GM19043 (cell line): ENCODE measurements at regions not wholly inside any gene's neighbourhood (a gene's known extent, or its start where the extent isn't known, plus 50 kb on each side); places are given as distances from the start of the nearest gene placed in this dataset.
"Not testable (repeated sequence)": the region's sequence is repeated elsewhere in the genome, so short reads cannot be mapped to it uniquely, and the experiment has no call there.

Experiments
- ATAC-seq: cut with Tn5 transposase; IDR thresholded peaks from one replicate; pipeline ENCODE4 v1.9.1; 2021; ENCODE audit warnings: low read depth; ENCODE audit not compliant: unreplicated experiment

- no peak for ATAC-seq
Observed at GRCh38 chr6:93859971-93860370, 440.6 kb upstream of the EPHA7 start.

GRCh38 chr6:93858213-93858612, 438.9 kb upstream of the EPHA7 start:
- ATAC-seq = no peak

GRCh38 chr6:93849857-93850256, 430.5 kb upstream of the EPHA7 start:
- no peak for ATAC-seq

- no peak for ATAC-seq
Observed at GRCh38 chr6:93848031-93848742, 428.8 kb upstream of the EPHA7 start.

- ATAC-seq = no peak
Observed at GRCh38 chr6:93842178-93842577, 422.8 kb upstream of the EPHA7 start.

GRCh38 chr6:93835451-93836145, 416.2 kb upstream of the EPHA7 start:
- not testable (repeated sequence) for ATAC-seq

GRCh38 chr6:93835026-93835425, 415.7 kb upstream of the EPHA7 start:
- not testable (repeated sequence) for ATAC-seq

GRCh38 chr6:93833326-93833725, 414.0 kb upstream of the EPHA7 start:
- not testable (repeated sequence) for ATAC-seq

- not testable (repeated sequence) for ATAC-seq
Observed at GRCh38 chr6:93829757-93830156, 410.4 kb upstream of the EPHA7 start.

- ATAC-seq = no peak
Observed at GRCh38 chr6:93829009-93829408, 409.6 kb upstream of the EPHA7 start.

GRCh38 chr6:93828553-93828952, 409.2 kb upstream of the EPHA7 start:
- no peak for ATAC-seq

GRCh38 chr6:93827728-93828127, 408.4 kb upstream of the EPHA7 start:
- no peak for ATAC-seq

GRCh38 chr6:93825950-93826349, 406.6 kb upstream of the EPHA7 start:
- ATAC-seq = no peak

GRCh38 chr6:93823489-93823888, 404.1 kb upstream of the EPHA7 start:
- no peak for ATAC-seq

- no peak for ATAC-seq
Observed at GRCh38 chr6:93822434-93823265, 403.3 kb upstream of the EPHA7 start.

- ATAC-seq = no peak
Observed at GRCh38 chr6:93821953-93822352, 402.6 kb upstream of the EPHA7 start.

GRCh38 chr6:93820465-93821082, 401.2 kb upstream of the EPHA7 start:
- no peak for ATAC-seq

- ATAC-seq = no peak
Observed at GRCh38 chr6:93819189-93819588, 399.8 kb upstream of the EPHA7 start.

- no peak for ATAC-seq
Observed at GRCh38 chr6:93817937-93818336, 398.6 kb upstream of the EPHA7 start.

- ATAC-seq = no peak
Observed at GRCh38 chr6:93806409-93807270, 387.3 kb upstream of the EPHA7 start.
